PC-3 (cell line): ENCODE measurements at regions not wholly inside any gene's neighbourhood (a gene's known extent, or its start where the extent isn't known, plus 50 kb on each side); places are given as distances from the start of the nearest gene placed in this dataset.

ENCODE experiments used
- EZH2 ChIP-seq: fragments of 300-600 bp; sonication (generic); IDR thresholded peaks from one replicate; pipeline ENCODE4 v1.6.1; 2017; ENCODE audit warnings: antibody characterized with exemption, mild to moderate bottlenecking, low read length; ENCODE audit not compliant: unreplicated experiment
- TF ChIP-seq, protein P1 (sequence below): fragments of 300-600 bp; sonication (generic); conservative IDR thresholded peaks from 2 replicates; pipeline ENCODE4 v1.5.1; 2017; ENCODE audit warnings: antibody characterized with exemption, low read depth, mild to moderate bottlenecking, low read length

DNA sequence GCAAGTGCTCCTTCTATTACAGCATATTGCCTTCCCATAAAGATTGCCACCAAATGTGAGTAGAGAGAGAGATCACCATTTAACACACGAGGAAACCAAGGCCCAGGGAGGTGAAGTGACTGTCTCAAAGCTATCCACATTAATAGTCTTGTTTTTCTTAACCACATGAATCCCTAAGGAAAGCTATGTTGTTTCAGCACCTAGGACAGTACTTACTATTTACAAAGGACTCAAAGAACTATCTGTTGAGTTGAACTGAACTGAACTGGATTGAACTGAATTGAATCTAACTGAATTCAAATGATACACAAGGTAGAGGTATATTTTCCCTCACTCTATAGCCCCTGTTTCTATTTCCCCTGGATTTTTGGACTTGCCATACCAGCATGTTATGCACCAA is 430.4 kb downstream of the CAAP1 start:
- TF ChIP-seq EZH2 = no peak
- TF ChIP-seq, protein P1, sequence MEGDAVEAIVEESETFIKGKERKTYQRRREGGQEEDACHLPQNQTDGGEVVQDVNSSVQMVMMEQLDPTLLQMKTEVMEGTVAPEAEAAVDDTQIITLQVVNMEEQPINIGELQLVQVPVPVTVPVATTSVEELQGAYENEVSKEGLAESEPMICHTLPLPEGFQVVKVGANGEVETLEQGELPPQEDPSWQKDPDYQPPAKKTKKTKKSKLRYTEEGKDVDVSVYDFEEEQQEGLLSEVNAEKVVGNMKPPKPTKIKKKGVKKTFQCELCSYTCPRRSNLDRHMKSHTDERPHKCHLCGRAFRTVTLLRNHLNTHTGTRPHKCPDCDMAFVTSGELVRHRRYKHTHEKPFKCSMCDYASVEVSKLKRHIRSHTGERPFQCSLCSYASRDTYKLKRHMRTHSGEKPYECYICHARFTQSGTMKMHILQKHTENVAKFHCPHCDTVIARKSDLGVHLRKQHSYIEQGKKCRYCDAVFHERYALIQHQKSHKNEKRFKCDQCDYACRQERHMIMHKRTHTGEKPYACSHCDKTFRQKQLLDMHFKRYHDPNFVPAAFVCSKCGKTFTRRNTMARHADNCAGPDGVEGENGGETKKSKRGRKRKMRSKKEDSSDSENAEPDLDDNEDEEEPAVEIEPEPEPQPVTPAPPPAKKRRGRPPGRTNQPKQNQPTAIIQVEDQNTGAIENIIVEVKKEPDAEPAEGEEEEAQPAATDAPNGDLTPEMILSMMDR = no peak
